ENCODE measurements at regions not wholly inside any gene's neighbourhood (a gene's known extent, or its start where the extent isn't known, plus 50 kb on each side); places are given as distances from the start of the nearest gene placed in this dataset.

GRCh38 chr2:18395555-18395954 is 164.9 kb downstream of the RDH14 start:
- Histone ChIP-seq H3K9ac (ENCODE audit: control insufficient read depth, insufficient read depth, low read length) (no peak overlapping the region), H3K9me3 (replicated peaks; ENCODE audit: control insufficient read depth, insufficient read depth, low read length) (no peaks in the 10 kb centered on the region), H3K4me1 (ENCODE audit: control insufficient read depth, insufficient read depth, low read length) (no peaks in the 10 kb centered on the region), H3K4me2 (ENCODE audit: control insufficient read depth, insufficient read depth) (no peak overlapping the region), H3K36me3 (ENCODE audit: control insufficient read depth in 2 of 2, insufficient read depth in 2 of 2, low read length in 1 of 2) (no peaks in the 10 kb centered on the region), H3K27me3 (replicated peaks in 1 of 2; ENCODE audit: control insufficient read depth in 2 of 2, insufficient read depth in 2 of 2, low read length in 1 of 2) (no peaks in the 10 kb centered on the region), H2AFZ (ENCODE audit: control insufficient read depth, low read depth, low read length) (no peak overlapping the region), H3K4me3 (no peak overlapping the region), H4K20me1 (ENCODE audit: control insufficient read depth, insufficient read depth) (no peaks in the 10 kb centered on the region), H3K27ac (ENCODE audit: control insufficient read depth, insufficient read depth) (no peak overlapping the region), H3K79me2 (ENCODE audit: control insufficient read depth, insufficient read depth, low read length) (no peaks in the 10 kb centered on the region)
- SMC1A ChIA-PET (ENCODE audit: uncharacterized antibody, unreplicated experiment): no interaction called here
- DNase-seq (ENCODE audit: low read depth, low spot score) (no peak), FAIRE-seq (no peak), ATAC-seq (no peak)
- WGBS (ENCODE audit: insufficient coverage, insufficient replicate concordance, low lambda C conversion rate, missing lambda C conversion rate): 18% methylated on average over 5 of the region's 5 CpGs
- no TSS peak for BruUV-seq (replicated peaks)
- in situ Hi-C loops (cut with MboI) (no loop called here), intact Hi-C loops (cut with micrococcal nuclease; ENCODE audit: unreplicated experiment) (no loop called here)
- CTCF ChIA-PET: interaction anchor here (1.1 kb wide), 1 partner anchor 9 kb away, joined by 3 read pairs; no protein-coding TSS in a partner anchor
- RAD21 ChIA-PET (ENCODE audit: unreplicated experiment): no interaction called here
- no peak for TF ChIP-seq CHD4 (IDR thresholded peaks at IDR 0.05)
- no peak for TF ChIP-seq ETV6 (conservative IDR thresholded peaks at IDR 0.05 in 1 of 2, IDR thresholded peaks at IDR 0.05 in 1 of 2; ENCODE audit: borderline replicate concordance in 1 of 2, low read depth in 1 of 2)
- TF ChIP-seq, protein P1, sequence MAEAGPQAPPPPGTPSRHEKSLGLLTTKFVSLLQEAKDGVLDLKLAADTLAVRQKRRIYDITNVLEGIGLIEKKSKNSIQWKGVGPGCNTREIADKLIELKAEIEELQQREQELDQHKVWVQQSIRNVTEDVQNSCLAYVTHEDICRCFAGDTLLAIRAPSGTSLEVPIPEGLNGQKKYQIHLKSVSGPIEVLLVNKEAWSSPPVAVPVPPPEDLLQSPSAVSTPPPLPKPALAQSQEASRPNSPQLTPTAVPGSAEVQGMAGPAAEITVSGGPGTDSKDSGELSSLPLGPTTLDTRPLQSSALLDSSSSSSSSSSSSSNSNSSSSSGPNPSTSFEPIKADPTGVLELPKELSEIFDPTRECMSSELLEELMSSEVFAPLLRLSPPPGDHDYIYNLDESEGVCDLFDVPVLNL (IDR thresholded peaks at IDR 0.05; ENCODE audit: low read depth, low read length): no peak
- TF ChIP-seq CBX5 (IDR thresholded peaks at IDR 0.05; ENCODE audit: low read depth): no peak
- TF ChIP-seq, protein P2, sequence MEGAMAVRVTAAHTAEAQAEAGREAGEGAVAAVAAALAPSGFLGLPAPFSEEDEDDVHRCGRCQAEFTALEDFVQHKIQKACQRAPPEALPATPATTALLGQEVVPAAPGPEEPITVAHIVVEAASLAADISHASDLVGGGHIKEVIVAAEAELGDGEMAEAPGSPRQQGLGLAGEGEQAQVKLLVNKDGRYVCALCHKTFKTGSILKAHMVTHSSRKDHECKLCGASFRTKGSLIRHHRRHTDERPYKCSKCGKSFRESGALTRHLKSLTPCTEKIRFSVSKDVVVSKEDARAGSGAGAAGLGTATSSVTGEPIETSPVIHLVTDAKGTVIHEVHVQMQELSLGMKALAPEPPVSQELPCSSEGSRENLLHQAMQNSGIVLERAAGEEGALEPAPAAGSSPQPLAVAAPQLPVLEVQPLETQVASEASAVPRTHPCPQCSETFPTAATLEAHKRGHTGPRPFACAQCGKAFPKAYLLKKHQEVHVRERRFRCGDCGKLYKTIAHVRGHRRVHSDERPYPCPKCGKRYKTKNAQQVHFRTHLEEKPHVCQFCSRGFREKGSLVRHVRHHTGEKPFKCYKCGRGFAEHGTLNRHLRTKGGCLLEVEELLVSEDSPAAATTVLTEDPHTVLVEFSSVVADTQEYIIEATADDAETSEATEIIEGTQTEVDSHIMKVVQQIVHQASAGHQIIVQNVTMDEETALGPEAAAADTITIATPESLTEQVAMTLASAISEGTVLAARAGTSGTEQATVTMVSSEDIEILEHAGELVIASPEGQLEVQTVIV (IDR thresholded peaks at IDR 0.05; ENCODE audit: borderline replicate concordance, partially characterized antibody): no peak
- no peak for TF ChIP-seq STAT3 (IDR thresholded peaks at IDR 0.05; ENCODE audit: low read depth, low read length)
- TF ChIP-seq SUZ12 (IDR thresholded peaks at IDR 0.05; ENCODE audit: unreplicated experiment): no peak
- TF ChIP-seq, protein P3, sequence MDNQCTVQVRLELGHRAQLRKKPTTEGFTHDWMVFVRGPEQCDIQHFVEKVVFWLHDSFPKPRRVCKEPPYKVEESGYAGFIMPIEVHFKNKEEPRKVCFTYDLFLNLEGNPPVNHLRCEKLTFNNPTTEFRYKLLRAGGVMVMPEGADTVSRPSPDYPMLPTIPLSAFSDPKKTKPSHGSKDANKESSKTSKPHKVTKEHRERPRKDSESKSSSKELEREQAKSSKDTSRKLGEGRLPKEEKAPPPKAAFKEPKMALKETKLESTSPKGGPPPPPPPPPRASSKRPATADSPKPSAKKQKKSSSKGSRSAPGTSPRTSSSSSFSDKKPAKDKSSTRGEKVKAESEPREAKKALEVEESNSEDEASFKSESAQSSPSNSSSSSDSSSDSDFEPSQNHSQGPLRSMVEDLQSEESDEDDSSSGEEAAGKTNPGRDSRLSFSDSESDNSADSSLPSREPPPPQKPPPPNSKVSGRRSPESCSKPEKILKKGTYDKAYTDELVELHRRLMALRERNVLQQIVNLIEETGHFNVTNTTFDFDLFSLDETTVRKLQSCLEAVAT (IDR thresholded peaks at IDR 0.05): no peak
- no peak for TF ChIP-seq RELA (IDR thresholded peaks at IDR 0.05; ENCODE audit: borderline replicate concordance, partially characterized antibody)
- TF ChIP-seq FOXM1 (IDR thresholded peaks at IDR 0.05; ENCODE audit: low read depth, low read length): no peak
- TF ChIP-seq, protein P4, sequence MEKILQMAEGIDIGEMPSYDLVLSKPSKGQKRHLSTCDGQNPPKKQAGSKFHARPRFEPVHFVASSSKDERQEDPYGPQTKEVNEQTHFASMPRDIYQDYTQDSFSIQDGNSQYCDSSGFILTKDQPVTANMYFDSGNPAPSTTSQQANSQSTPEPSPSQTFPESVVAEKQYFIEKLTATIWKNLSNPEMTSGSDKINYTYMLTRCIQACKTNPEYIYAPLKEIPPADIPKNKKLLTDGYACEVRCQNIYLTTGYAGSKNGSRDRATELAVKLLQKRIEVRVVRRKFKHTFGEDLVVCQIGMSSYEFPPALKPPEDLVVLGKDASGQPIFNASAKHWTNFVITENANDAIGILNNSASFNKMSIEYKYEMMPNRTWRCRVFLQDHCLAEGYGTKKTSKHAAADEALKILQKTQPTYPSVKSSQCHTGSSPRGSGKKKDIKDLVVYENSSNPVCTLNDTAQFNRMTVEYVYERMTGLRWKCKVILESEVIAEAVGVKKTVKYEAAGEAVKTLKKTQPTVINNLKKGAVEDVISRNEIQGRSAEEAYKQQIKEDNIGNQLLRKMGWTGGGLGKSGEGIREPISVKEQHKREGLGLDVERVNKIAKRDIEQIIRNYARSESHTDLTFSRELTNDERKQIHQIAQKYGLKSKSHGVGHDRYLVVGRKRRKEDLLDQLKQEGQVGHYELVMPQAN (conservative IDR thresholded peaks at IDR 0.05): no peak
- TF ChIP-seq TBL1XR1 (IDR thresholded peaks at IDR 0.05; ENCODE audit: low read depth, low read length): no peak
- POLR2A ChIA-PET: no interaction called here
